ENCODE measurements at regions not wholly inside any gene's neighbourhood (a gene's known extent, or its start where the extent isn't known, plus 50 kb on each side); places are given as distances from the start of the nearest gene placed in this dataset.

DNA sequence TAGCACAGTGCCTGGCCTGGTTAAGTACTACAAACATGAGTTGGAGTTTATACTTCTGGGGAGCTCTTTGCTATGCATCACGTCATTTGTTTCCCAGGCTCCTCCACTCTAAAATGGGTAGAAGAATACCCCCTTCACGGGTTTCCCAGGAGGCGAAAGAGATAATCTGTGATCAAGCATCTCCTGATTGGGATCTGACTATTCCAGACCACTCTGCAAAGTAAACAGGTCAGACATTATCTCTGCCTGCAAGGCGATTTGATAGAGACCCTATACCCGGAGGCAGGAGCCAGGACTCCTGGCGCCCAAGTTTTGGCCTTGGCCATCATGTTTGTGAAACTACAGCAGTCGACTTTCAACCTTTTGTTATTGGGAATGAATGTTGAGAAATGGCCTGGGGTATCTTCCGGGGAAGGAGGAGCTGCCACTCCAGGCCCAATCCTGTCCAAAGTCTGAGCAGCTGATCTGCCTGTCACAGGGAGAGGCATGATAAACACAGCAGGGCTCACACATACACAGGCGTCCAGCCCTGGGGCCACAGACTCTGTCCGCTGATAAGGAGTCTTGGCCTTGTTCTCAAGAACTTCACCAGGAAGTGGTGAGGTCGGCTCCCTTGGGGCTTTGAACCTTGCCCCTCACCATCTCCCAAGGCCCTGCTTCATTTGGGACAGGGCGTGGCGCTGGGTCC lies 199.9 kb downstream of the MAF start (continued):
- TF ChIP-seq, protein P1, sequence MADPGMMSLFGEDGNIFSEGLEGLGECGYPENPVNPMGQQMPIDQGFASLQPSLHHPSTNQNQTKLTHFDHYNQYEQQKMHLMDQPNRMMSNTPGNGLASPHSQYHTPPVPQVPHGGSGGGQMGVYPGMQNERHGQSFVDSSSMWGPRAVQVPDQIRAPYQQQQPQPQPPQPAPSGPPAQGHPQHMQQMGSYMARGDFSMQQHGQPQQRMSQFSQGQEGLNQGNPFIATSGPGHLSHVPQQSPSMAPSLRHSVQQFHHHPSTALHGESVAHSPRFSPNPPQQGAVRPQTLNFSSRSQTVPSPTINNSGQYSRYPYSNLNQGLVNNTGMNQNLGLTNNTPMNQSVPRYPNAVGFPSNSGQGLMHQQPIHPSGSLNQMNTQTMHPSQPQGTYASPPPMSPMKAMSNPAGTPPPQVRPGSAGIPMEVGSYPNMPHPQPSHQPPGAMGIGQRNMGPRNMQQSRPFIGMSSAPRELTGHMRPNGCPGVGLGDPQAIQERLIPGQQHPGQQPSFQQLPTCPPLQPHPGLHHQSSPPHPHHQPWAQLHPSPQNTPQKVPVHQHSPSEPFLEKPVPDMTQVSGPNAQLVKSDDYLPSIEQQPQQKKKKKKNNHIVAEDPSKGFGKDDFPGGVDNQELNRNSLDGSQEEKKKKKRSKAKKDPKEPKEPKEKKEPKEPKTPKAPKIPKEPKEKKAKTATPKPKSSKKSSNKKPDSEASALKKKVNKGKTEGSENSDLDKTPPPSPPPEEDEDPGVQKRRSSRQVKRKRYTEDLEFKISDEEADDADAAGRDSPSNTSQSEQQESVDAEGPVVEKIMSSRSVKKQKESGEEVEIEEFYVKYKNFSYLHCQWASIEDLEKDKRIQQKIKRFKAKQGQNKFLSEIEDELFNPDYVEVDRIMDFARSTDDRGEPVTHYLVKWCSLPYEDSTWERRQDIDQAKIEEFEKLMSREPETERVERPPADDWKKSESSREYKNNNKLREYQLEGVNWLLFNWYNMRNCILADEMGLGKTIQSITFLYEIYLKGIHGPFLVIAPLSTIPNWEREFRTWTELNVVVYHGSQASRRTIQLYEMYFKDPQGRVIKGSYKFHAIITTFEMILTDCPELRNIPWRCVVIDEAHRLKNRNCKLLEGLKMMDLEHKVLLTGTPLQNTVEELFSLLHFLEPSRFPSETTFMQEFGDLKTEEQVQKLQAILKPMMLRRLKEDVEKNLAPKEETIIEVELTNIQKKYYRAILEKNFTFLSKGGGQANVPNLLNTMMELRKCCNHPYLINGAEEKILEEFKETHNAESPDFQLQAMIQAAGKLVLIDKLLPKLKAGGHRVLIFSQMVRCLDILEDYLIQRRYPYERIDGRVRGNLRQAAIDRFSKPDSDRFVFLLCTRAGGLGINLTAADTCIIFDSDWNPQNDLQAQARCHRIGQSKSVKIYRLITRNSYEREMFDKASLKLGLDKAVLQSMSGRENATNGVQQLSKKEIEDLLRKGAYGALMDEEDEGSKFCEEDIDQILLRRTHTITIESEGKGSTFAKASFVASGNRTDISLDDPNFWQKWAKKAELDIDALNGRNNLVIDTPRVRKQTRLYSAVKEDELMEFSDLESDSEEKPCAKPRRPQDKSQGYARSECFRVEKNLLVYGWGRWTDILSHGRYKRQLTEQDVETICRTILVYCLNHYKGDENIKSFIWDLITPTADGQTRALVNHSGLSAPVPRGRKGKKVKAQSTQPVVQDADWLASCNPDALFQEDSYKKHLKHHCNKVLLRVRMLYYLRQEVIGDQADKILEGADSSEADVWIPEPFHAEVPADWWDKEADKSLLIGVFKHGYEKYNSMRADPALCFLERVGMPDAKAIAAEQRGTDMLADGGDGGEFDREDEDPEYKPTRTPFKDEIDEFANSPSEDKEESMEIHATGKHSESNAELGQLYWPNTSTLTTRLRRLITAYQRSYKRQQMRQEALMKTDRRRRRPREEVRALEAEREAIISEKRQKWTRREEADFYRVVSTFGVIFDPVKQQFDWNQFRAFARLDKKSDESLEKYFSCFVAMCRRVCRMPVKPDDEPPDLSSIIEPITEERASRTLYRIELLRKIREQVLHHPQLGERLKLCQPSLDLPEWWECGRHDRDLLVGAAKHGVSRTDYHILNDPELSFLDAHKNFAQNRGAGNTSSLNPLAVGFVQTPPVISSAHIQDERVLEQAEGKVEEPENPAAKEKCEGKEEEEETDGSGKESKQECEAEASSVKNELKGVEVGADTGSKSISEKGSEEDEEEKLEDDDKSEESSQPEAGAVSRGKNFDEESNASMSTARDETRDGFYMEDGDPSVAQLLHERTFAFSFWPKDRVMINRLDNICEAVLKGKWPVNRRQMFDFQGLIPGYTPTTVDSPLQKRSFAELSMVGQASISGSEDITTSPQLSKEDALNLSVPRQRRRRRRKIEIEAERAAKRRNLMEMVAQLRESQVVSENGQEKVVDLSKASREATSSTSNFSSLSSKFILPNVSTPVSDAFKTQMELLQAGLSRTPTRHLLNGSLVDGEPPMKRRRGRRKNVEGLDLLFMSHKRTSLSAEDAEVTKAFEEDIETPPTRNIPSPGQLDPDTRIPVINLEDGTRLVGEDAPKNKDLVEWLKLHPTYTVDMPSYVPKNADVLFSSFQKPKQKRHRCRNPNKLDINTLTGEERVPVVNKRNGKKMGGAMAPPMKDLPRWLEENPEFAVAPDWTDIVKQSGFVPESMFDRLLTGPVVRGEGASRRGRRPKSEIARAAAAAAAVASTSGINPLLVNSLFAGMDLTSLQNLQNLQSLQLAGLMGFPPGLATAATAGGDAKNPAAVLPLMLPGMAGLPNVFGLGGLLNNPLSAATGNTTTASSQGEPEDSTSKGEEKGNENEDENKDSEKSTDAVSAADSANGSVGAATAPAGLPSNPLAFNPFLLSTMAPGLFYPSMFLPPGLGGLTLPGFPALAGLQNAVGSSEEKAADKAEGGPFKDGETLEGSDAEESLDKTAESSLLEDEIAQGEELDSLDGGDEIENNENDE (IDR thresholded peaks at IDR 0.05; ENCODE audit: low read depth, low read length): no peak
- TF ChIP-seq NRF1 (conservative IDR thresholded peaks at IDR 0.05 in 1 of 2, IDR thresholded peaks at IDR 0.05 in 1 of 2) (peak; percentile 45 to 54; a peak in 2 of 4 replicates), TAF9B (IDR thresholded peaks at IDR 0.05; ENCODE audit: partially characterized antibody) (peak; percentile 57), PRMT5 (CRISPR knock-in tag; IDR thresholded peaks at IDR 0.05) (no peak), KLF16 (IDR thresholded peaks at IDR 0.05) (peak; percentile 92), TAF15 (IDR thresholded peaks at IDR 0.05; ENCODE audit: low read depth, low read length) (no peak), BRCA1 (IDR thresholded peaks at IDR 0.05) (no peak), BRCA1 (CRISPR knock-in tag; IDR thresholded peaks at IDR 0.05) (no peak), ZKSCAN1 (IDR thresholded peaks at IDR 0.05; ENCODE audit: low read depth, low read length) (peak; percentile 56; the same call in 1 of the 2 replicates), SUPT5H (IDR thresholded peaks at IDR 0.05) (no peak), U2AF1 (optimal IDR thresholded peaks at IDR 0.05; ENCODE audit: low read depth, low read length) (no peak), RBM25 (IDR thresholded peaks at IDR 0.05; ENCODE audit: low read depth, low read length, severe bottlenecking) (no peak)
- TF ChIP-seq, protein P2, sequence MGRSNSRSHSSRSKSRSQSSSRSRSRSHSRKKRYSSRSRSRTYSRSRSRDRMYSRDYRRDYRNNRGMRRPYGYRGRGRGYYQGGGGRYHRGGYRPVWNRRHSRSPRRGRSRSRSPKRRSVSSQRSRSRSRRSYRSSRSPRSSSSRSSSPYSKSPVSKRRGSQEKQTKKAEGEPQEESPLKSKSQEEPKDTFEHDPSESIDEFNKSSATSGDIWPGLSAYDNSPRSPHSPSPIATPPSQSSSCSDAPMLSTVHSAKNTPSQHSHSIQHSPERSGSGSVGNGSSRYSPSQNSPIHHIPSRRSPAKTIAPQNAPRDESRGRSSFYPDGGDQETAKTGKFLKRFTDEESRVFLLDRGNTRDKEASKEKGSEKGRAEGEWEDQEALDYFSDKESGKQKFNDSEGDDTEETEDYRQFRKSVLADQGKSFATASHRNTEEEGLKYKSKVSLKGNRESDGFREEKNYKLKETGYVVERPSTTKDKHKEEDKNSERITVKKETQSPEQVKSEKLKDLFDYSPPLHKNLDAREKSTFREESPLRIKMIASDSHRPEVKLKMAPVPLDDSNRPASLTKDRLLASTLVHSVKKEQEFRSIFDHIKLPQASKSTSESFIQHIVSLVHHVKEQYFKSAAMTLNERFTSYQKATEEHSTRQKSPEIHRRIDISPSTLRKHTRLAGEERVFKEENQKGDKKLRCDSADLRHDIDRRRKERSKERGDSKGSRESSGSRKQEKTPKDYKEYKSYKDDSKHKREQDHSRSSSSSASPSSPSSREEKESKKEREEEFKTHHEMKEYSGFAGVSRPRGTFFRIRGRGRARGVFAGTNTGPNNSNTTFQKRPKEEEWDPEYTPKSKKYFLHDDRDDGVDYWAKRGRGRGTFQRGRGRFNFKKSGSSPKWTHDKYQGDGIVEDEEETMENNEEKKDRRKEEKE (IDR thresholded peaks at IDR 0.05; ENCODE audit: borderline replicate concordance in 1 of 2, control insufficient read depth in 1 of 2, low read depth in 2 of 2, low read length in 1 of 2): no peak
